Stimulated activated CD4-positive, alpha-beta T cell treated with anti-CD3 and anti-CD28 coated beads, Interleukin-2, amount 100 ng/mL, for 24 hours (primary cell): ENCODE measurements at regions not wholly inside any gene's neighbourhood (a gene's known extent, or its start where the extent isn't known, plus 50 kb on each side); places are given as distances from the start of the nearest gene placed in this dataset.

Experiments
- DNase-seq, 2 donors: peaks; one replicate each; pipeline ENCODE4 v3.0.0-alpha.2; 2020

- DNase-seq: no peak
Observed at GRCh38 chr16:66133643-66134338, 232.7 kb upstream of the CDH5 start.

- no peak for DNase-seq
Observed at GRCh38 chr16:66131895-66132294, 234.6 kb upstream of the CDH5 start.

- DNase-seq: no peak
Observed at GRCh38 chr16:66131156-66131807, 235.2 kb upstream of the CDH5 start.

GRCh38 chr16:66130296-66130905 is 236.1 kb upstream of the CDH5 start:
- DNase-seq: no peak

GRCh38 chr16:66129196-66129595 is 237.3 kb upstream of the CDH5 start:
- DNase-seq: no peak

GRCh38 chr16:66128371-66128770 is 238.1 kb upstream of the CDH5 start:
- DNase-seq: no peak

- DNase-seq: no peak
Observed at GRCh38 chr16:66127459-66128370, 238.8 kb upstream of the CDH5 start.

- no peak for DNase-seq
Observed at GRCh38 chr16:66121466-66121865, 245.0 kb upstream of the CDH5 start.

- DNase-seq: no peak
Observed at GRCh38 chr16:66120656-66121055, 245.8 kb upstream of the CDH5 start.

GRCh38 chr16:66116163-66117002 is 250.1 kb upstream of the CDH5 start:
- DNase-seq: no peak

GRCh38 chr16:66115373-66115772 is 251.1 kb upstream of the CDH5 start:
- no peak for DNase-seq

GRCh38 chr16:66113223-66113622 is 253.3 kb upstream of the CDH5 start:
- no peak for DNase-seq

GRCh38 chr16:66109677-66110076 is 256.8 kb upstream of the CDH5 start:
- no peak for DNase-seq

GRCh38 chr16:66107661-66108060 is 258.8 kb upstream of the CDH5 start:
- no peak for DNase-seq

- DNase-seq: no peak
Observed at GRCh38 chr16:66103211-66103610, 263.3 kb upstream of the CDH5 start.

GRCh38 chr16:66099306-66099705 is 267.2 kb upstream of the CDH5 start:
- DNase-seq: no peak

GRCh38 chr16:66097751-66098150 is 268.7 kb upstream of the CDH5 start:
- DNase-seq: no peak

GRCh38 chr16:66095676-66096075 is 270.8 kb upstream of the CDH5 start:
- no peak for DNase-seq

GRCh38 chr16:66093191-66093590 is 273.3 kb upstream of the CDH5 start:
- DNase-seq: no peak

GRCh38 chr16:66091471-66091891 is 275.0 kb upstream of the CDH5 start:
- no peak for DNase-seq

- DNase-seq: no peak
Observed at GRCh38 chr16:66088681-66089080, 277.8 kb upstream of the CDH5 start.

GRCh38 chr16:66087308-66087707 is 279.2 kb upstream of the CDH5 start:
- DNase-seq: no peak
